ENCODE measurements at regions not wholly inside any gene's neighbourhood (a gene's known extent, or its start where the extent isn't known, plus 50 kb on each side); places are given as distances from the start of the nearest gene placed in this dataset.

- no peak for TF ChIP-seq CTCF (conservative IDR thresholded peaks at IDR 0.05)
- TF ChIP-seq ZFX (IDR thresholded peaks at IDR 0.05) = no peak
Observed at GRCh38 chr1:185534801-185535200, 199.4 kb upstream of the HMCN1 start.

Data from C4-2B (cell line).